ENCODE measurements at regions not wholly inside any gene's neighbourhood (a gene's known extent, or its start where the extent isn't known, plus 50 kb on each side); places are given as distances from the start of the nearest gene placed in this dataset.

DNA sequence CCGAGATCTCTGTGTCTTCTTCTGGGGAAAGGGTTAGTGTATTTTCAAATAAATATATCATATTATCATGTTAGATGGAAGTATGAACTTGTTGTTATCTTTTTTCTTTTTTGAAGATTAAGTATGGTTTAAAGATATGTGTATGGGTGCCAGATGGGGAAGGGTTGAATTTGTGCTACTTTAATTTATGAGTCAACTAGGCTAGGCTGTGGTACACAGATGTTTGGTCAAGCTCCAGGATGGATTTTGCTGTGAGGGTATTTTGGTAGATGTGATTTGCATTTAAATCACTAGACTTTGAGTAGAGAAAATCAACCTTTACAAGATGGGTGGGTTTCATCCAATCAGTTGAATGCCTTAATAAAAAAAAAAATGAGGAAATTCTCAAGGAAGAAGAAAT is 886.6 kb upstream of the ADGRB3 start:
- no peak for TF ChIP-seq EZH2 (IDR thresholded peaks at IDR 0.05; ENCODE audit: borderline replicate concordance)
- TF ChIP-seq, protein P1, sequence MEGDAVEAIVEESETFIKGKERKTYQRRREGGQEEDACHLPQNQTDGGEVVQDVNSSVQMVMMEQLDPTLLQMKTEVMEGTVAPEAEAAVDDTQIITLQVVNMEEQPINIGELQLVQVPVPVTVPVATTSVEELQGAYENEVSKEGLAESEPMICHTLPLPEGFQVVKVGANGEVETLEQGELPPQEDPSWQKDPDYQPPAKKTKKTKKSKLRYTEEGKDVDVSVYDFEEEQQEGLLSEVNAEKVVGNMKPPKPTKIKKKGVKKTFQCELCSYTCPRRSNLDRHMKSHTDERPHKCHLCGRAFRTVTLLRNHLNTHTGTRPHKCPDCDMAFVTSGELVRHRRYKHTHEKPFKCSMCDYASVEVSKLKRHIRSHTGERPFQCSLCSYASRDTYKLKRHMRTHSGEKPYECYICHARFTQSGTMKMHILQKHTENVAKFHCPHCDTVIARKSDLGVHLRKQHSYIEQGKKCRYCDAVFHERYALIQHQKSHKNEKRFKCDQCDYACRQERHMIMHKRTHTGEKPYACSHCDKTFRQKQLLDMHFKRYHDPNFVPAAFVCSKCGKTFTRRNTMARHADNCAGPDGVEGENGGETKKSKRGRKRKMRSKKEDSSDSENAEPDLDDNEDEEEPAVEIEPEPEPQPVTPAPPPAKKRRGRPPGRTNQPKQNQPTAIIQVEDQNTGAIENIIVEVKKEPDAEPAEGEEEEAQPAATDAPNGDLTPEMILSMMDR (IDR thresholded peaks at IDR 0.05; ENCODE audit: poor library complexity), result no peak

Data from hepatocyte (in vitro differentiated cells).